CD4-positive, alpha-beta T cell treated with Interleukin-4 for 4 hours (primary cell): ENCODE measurements at regions not wholly inside any gene's neighbourhood (a gene's known extent, or its start where the extent isn't known, plus 50 kb on each side); places are given as distances from the start of the nearest gene placed in this dataset.

ENCODE experiments used
- DNase-seq: peaks from one replicate; pipeline ENCODE4 v3.0.0-alpha.2; 2020

- DNase-seq: no peak
Observed at GRCh38 chr5:17763301-17763700, 129.0 kb downstream of the TAF11L14 start.

- no peak for DNase-seq
Observed at GRCh38 chr5:17766031-17766430, 131.8 kb downstream of the TAF11L14 start.

GRCh38 chr5:17769277-17769676 lies 135.0 kb downstream of the TAF11L14 start:
- DNase-seq: no peak

GRCh38 chr5:17772232-17772631 lies 138.0 kb downstream of the TAF11L14 start:
- DNase-seq: no peak

- no peak for DNase-seq
Observed at GRCh38 chr5:17785774-17786173, 151.5 kb downstream of the TAF11L14 start.

GRCh38 chr5:17788351-17788750 lies 154.1 kb downstream of the TAF11L14 start:
- DNase-seq: no peak

GRCh38 chr5:17794201-17794600 lies 159.9 kb downstream of the TAF11L14 start:
- no peak for DNase-seq

- no peak for DNase-seq
Observed at GRCh38 chr5:17794815-17795214, 160.6 kb downstream of the TAF11L14 start.

- DNase-seq: no peak
Observed at GRCh38 chr5:17796142-17796541, 161.9 kb downstream of the TAF11L14 start.

- DNase-seq: no peak
Observed at GRCh38 chr5:17796757-17797396, 162.6 kb downstream of the TAF11L14 start.

- DNase-seq: no peak
Observed at GRCh38 chr5:17799521-17799920, 165.3 kb downstream of the TAF11L14 start.

- no peak for DNase-seq
Observed at GRCh38 chr5:17801595-17801994, 167.3 kb downstream of the TAF11L14 start.

- no peak for DNase-seq
Observed at GRCh38 chr5:17802256-17802655, 168.0 kb downstream of the TAF11L14 start.

GRCh38 chr5:17803971-17804370 lies 169.7 kb downstream of the TAF11L14 start:
- DNase-seq: no peak

- DNase-seq: no peak
Observed at GRCh38 chr5:17805227-17805825, 171.1 kb downstream of the TAF11L14 start.

GRCh38 chr5:17806818-17807468 lies 172.7 kb downstream of the TAF11L14 start:
- DNase-seq: no peak

- DNase-seq: no peak
Observed at GRCh38 chr5:17808566-17808965, 174.3 kb downstream of the TAF11L14 start.

- no peak for DNase-seq
Observed at GRCh38 chr5:17810734-17811133, 176.5 kb downstream of the TAF11L14 start.

- DNase-seq: no peak
Observed at GRCh38 chr5:17813214-17813613, 179.0 kb downstream of the TAF11L14 start.

- DNase-seq: no peak
Observed at GRCh38 chr5:17816505-17816904, 182.2 kb downstream of the TAF11L14 start.

GRCh38 chr5:17816944-17817343 lies 182.7 kb downstream of the TAF11L14 start:
- DNase-seq: no peak

- no peak for DNase-seq
Observed at GRCh38 chr5:17817990-17818389, 183.7 kb downstream of the TAF11L14 start.

- DNase-seq: no peak
Observed at GRCh38 chr5:17819783-17820182, 185.5 kb downstream of the TAF11L14 start.

GRCh38 chr5:17828681-17829080 lies 194.4 kb downstream of the TAF11L14 start:
- no peak for DNase-seq
